Thyroid gland (tissue), 4 donors: ENCODE measurements at regions not wholly inside any gene's neighbourhood (a gene's known extent, or its start where the extent isn't known, plus 50 kb on each side); places are given as distances from the start of the nearest gene placed in this dataset.

Source experiments
- POLR2A ChIP-seq, 2 donors: fragments of 450-650 bp; IDR thresholded peaks; one replicate each; pipeline ENCODE4 v1.6.1; 2017; ENCODE audit warnings: antibody characterized with exemption in 2 of 2, mild to moderate bottlenecking in 2 of 2, moderate library complexity in 1 of 2
- TF ChIP-seq, protein P1 (sequence below), 6 experiments: fragments of 200-600 bp in 3 of 6; fragments of 450-650 bp in 3 of 6; sonication (generic) in 3 of 6; IDR thresholded peaks; one replicate each; pipeline ENCODE4 v1.5.1; 2016 to 2019; ENCODE audit warnings: antibody characterized with exemption in 6 of 6, mild to moderate bottlenecking in 2 of 6, inconsistent platforms in 1 of 6, moderate library complexity in 1 of 6

DNA sequence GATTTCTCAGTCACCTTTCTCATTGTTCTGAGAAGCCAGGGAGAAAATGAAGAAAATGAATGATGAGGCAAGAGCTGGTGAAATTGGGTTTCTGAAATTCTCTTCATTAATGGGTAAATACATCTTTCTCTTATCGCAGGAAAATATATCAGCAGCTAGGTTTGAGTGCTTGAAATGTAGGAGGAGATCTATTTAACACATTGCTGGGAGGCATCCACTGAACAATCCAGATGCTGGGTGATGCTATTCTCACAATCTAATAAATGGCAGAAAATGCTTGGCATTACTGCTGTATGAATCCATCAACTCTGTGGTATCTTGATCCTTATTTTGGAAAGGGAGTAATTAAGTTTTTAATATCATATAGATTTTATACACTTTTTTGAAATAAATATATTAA is 199.6 kb upstream of the LRP1B start:
- no peak for TF ChIP-seq POLR2A (IDR thresholded peaks at IDR 0.05)
- TF ChIP-seq, protein P1, sequence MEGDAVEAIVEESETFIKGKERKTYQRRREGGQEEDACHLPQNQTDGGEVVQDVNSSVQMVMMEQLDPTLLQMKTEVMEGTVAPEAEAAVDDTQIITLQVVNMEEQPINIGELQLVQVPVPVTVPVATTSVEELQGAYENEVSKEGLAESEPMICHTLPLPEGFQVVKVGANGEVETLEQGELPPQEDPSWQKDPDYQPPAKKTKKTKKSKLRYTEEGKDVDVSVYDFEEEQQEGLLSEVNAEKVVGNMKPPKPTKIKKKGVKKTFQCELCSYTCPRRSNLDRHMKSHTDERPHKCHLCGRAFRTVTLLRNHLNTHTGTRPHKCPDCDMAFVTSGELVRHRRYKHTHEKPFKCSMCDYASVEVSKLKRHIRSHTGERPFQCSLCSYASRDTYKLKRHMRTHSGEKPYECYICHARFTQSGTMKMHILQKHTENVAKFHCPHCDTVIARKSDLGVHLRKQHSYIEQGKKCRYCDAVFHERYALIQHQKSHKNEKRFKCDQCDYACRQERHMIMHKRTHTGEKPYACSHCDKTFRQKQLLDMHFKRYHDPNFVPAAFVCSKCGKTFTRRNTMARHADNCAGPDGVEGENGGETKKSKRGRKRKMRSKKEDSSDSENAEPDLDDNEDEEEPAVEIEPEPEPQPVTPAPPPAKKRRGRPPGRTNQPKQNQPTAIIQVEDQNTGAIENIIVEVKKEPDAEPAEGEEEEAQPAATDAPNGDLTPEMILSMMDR (IDR thresholded peaks at IDR 0.05), result no peak
